GM12892 (cell line): ENCODE measurements at regions not wholly inside any gene's neighbourhood (a gene's known extent, or its start where the extent isn't known, plus 50 kb on each side); places are given as distances from the start of the nearest gene placed in this dataset.

Experiments used
- POLR2A ChIP-seq: IDR thresholded peaks from 2 replicates; pipeline ENCODE4 v1.6.1; 2011; ENCODE audit warnings: low read depth, low read length, control low read depth
- TAF1 ChIP-seq: IDR thresholded peaks from 2 replicates; pipeline ENCODE4 v1.6.1; 2011; ENCODE audit warnings: low read depth, mild to moderate bottlenecking, control low read depth, low read length, borderline replicate concordance

GRCh38 chr1:232425421-232425820, 204.5 kb downstream of the SIPA1L2 start:
- no peak for TF ChIP-seq POLR2A
- TF ChIP-seq TAF1: no peak
